T-helper 1 cell (primary cell): ENCODE measurements at regions not wholly inside any gene's neighbourhood (a gene's known extent, or its start where the extent isn't known, plus 50 kb on each side); places are given as distances from the start of the nearest gene placed in this dataset.
"Not testable (repeated sequence)": the region's sequence is repeated elsewhere in the genome, so short reads cannot be mapped to it uniquely, and the experiment has no call there.

Experiments
- DNase-seq, 5 donors: peaks; one replicate each; pipeline ENCODE4 v3.0.0-alpha.2; 2012 to 2020

GRCh38 chr3:61445924-61446323 is 115.4 kb upstream of the PTPRG start:
- DNase-seq: no peak

- DNase-seq: no peak
Measured at GRCh38 chr3:61446341-61446740, 115.0 kb upstream of the PTPRG start.

DNA sequence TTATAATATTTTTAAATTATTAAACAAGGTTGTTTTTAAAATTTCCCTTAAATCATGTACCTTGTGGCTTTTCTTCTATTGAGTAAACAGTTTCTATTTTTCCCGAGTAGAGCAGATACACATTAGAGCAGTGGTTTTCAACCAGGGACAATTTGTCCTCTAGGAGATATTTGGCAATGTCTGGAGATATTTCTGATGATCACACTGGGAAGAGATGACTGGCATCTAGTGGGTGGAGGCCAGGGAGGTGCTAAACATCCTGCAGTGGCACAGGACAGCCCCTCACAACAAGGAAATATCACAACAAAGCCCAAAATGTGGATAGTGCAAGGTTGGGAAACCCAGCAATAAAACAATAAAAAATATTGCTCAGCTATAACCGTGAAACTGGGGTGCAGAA is 113.0 kb upstream of the PTPRG start:
- DNase-seq: no peak

GRCh38 chr3:61449327-61450040 is 111.9 kb upstream of the PTPRG start:
- no peak for DNase-seq

DNA sequence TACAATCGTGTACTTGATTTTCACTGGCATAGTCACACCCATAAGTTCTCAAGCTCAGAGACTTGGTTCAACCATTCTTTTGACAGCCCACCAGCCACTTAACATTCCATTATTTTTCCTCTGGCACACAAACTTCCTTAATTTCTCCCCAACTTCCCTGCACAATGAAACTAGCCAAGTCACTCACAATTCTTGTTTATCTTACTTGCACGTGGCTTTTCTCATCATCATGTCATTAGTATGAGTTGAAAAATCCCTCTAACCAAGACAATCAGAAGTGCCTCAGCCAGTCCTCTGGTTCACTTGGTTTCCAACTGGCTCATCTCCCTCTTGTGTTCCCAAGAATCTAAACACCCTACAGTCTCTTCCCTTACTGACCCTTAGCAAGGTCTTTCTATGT is 110.5 kb upstream of the PTPRG start:
- DNase-seq: no peak

- DNase-seq: no peak
Measured at GRCh38 chr3:61451841-61452240, 109.5 kb upstream of the PTPRG start.

GRCh38 chr3:61452535-61453090 is 108.8 kb upstream of the PTPRG start:
- DNase-seq: no peak

GRCh38 chr3:61454006-61454585 is 107.3 kb upstream of the PTPRG start:
- DNase-seq: no peak

DNA sequence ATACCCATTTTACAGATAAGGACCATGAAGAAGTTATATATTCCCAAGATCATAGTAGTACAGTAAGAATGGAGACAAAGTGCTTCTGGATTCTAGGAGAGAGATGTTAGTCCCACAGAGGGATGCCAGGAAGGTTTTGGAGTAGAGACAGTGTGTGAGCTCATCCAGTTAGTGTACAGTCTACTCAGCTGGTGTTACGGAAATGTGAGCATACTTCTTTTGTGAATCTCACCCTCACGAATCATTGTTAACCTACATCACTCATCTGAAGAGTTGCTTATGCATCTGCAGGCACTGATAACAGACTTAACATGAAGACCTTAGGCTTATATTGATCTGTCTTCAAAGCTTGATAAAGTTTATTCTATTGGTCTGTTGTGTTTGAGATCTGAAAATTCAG is 106.6 kb upstream of the PTPRG start:
- no peak for DNase-seq

- DNase-seq: no peak
Measured at GRCh38 chr3:61460636-61461035, 100.7 kb upstream of the PTPRG start.

DNA sequence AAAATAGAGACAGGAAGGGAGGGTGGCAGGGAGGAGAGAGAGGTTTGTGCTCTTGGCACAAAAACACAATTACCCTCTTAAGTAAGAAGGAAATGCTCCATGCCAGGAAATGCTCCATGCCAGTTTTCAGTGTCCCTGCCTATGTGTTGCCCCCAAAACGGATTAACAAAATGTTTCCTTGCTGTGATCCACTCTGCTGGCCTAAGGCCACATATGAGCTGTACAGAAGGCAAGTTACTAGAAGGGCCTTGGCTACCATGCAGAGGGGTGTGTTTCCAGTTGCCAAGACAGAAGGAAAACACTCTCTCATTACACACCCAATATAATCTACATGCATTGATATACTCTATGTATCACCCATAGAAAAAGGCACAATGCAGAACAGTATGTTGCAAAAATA is 98.2 kb upstream of the PTPRG start:
- no peak for DNase-seq

DNA sequence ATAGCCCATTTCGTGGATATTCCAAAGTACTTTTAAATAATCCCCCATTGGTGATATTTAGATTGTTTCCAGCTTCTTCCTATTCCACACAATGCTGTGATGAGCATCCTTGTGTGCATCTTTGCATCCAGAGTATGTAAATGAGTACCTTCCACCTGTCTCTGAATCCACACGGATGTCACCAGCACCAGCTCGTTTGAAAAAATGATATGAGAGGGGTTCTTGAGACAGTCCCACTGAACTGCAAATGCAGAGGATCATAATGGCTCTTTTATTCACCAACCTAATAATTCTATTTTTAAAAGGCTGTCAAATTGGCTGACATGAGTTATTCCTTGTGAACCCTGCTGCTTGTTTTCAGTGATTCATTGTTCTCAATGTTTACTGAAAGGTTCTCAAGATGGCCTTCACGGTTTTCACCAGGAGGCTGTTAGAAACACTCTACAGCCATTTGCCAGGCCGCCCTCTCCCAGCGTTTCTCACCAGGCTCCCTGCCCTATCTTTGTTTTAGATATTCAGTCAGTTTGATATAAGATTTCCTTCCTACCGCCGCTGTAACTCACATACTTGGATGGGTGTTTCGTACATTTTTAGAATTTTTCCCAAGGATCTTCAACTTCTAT is 96.7 kb upstream of the PTPRG start:
- DNase-seq: no peak

DNA sequence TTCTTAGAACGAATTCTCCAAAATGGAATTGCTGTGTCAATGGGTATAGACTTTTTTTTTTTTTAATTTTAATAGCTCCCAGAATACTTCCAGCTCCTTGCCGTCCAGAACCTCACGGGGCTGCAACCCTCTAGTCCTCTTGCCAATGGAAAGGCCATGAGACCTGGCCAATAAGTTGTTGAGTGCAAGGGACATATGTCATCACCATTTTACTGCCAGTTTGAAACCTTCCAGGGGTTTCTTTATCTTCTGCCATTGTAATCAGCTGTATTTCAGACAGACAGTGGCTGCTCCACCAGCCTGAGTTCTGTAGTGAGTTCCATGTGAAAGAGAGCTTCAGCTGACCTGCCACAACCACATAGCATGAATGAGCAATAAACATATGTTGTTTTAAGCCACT is 95.0 kb upstream of the PTPRG start:
- no peak for DNase-seq

DNA sequence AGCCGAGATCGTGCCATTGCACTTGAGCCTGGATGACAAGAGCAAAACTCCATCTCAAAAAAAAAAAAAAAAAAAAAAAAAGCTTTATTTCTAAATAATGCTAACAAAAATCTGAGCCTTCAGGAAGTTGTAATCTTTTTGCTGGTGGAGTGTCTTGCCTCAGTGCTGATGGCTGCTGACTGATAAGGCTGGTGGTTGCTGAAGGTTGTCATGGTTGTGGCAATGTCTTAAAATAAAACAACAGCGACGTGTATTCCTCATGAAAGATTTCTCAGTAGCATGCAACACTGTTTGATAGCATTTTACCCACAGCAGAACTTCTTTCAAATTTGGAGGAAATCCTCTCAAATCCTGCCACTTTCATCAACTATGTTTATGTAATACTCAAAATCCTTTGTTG is 77.4 kb upstream of the PTPRG start:
- DNase-seq: no peak

DNA sequence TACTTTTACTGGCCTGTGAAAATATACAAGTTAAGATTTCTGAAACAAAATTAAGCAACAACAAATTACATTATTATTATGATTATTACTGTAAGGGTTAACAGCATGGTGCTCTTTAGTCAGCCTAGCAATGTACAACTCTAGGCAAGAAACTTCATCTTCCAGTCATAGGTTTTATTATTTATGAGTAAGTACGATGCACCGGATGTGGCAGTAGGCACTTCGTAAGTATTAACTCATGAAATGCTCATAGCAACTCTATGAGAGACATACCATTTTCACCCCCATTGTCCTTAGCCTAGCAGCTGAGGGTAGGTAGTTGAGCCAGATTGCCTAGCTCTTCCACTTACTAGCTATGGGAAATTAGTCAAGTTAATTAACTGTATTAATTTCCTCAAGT is 68.0 kb upstream of the PTPRG start:
- no peak for DNase-seq

DNA sequence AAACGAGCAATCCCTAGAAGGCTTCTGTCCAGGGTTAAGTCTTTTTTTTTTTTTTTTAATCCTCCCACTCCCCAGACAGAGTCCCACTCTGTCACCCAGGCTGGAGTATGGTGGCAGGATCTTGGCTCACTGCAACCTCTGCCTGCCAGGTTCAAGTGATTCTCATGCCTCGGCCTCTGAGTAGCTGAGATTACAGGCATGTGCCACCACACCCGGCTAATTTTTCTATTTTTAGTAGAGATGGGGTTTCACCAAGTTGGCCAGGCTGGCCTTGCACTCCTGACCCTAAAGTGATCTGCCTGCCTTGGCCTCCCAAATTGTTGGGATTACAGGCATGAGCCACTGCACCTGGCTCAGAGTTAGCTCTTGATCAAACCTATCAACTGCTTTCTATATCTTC is 67.1 kb upstream of the PTPRG start:
- not testable (repeated sequence) for DNase-seq

DNA sequence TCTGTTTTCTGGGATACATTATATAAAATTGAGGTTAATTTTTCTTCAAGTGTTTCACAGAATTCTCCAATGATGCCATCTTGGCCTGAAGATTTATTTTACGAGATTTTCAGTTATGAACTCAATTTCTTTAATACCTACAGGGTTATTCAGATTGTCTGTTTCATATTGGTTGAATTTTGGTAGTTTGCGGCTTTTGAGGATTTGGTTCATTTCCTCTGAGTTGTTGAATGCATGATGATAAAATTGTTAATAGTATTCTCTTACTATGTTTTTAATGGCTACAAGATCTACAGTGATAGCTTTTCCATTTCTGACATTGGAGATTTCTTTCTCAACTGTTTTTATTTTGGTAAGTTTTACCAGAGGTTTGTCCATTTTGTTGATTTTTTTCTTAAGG is 63.9 kb upstream of the PTPRG start:
- DNase-seq: no peak

DNA sequence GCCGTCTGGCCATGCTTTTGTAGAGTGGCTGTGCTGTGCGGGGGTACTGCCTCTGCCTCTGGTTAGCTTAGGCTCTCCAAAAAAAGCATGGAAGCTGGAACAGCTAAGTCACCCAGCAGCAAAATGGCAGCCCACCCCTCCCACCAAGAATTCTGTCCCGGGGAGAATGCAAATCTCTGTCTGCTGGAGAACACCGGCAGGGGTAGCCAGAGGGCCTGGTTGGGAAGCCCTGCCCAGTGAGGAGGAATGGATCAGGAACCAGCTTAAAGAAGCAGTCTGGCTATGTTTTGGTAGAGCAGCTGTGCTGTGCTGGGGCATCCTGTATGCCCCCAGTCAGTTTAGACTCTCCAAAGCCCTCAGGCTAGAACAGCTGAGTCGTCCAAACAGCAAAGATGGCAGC is 56.2 kb upstream of the PTPRG start:
- DNase-seq: no peak

DNA sequence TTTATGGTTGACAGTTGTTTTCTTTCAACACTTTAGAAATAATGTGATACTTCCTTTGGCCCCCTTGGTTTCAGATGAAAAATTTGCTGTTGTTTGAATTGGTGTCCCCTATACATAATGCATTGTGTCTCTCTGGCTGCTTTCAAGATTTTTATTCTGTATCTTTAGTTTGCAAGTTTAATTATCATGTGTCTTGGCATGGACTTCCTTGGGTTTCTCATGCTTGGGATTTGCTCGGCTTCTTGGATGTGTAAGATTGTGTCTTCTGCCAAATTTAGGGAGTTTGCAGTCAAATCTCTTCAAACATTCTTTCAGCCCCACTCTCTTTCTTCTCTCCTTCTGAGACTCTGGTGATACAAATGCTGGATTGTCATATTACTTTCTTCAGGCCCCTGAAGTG is 53.4 kb upstream of the PTPRG start:
- no peak for DNase-seq
